Stomach (tissue), 4 donors: ENCODE measurements at regions not wholly inside any gene's neighbourhood (a gene's known extent, or its start where the extent isn't known, plus 50 kb on each side); places are given as distances from the start of the nearest gene placed in this dataset.
"Not testable (repeated sequence)": the region's sequence is repeated elsewhere in the genome, so short reads cannot be mapped to it uniquely, and the experiment has no call there.

Experiments
- EP300 ChIP-seq: sonication (generic); formaldehyde crosslinking; IDR thresholded peaks from one replicate; pipeline ENCODE4 v1.6.1; 2017; ENCODE audit warnings: antibody characterized with exemption
- POLR2A ChIP-seq, 4 donors: fragments of 450-650 bp; IDR thresholded peaks; one replicate each; pipeline ENCODE4 v1.6.1; 2016; ENCODE audit warnings: antibody characterized with exemption in 4 of 4, control low read depth in 2 of 4, mild to moderate bottlenecking in 1 of 4, moderate library complexity in 1 of 4
- POLR2AphosphoS5 ChIP-seq, 3 donors: sonication (generic); formaldehyde crosslinking; IDR thresholded peaks; one replicate each; pipeline ENCODE4 v1.6.1; 2016; ENCODE audit warnings: antibody characterized with exemption in 3 of 3
- TF ChIP-seq, protein P1 (sequence below), 7 experiments: fragments of 450-650 bp in 4 of 7; fragments of 200-600 bp in 3 of 7; sonication (generic) in 3 of 7; IDR thresholded peaks; one replicate each; pipeline ENCODE4 v1.5.1; 2016 to 2019; ENCODE audit warnings: antibody characterized with exemption in 7 of 7, control low read depth in 2 of 7, mild to moderate bottlenecking in 1 of 7

DNA sequence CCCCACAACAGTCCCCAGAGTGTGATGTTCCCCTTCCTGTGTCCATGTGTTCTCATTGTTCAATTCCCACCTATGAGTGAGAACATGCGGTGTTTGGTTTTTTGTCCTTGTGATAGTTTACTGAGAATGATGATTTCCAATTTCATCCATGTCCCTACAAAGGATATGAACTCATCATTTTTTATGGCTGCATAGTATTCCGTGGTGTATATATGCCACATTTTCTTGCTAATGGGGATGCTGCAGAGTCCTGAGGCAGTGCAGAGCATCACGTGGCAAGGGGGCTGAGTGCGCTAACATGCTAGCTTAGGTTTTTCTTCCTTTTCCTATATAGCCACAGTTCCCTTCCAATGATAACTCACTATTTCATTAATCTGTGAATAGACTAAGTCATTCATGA lies 127.5 kb upstream of the PMCH start:
- not testable (repeated sequence) for TF ChIP-seq POLR2A (IDR thresholded peaks at IDR 0.05); EP300; POLR2AphosphoS5 (IDR thresholded peaks at IDR 0.05)
- TF ChIP-seq, protein P1, sequence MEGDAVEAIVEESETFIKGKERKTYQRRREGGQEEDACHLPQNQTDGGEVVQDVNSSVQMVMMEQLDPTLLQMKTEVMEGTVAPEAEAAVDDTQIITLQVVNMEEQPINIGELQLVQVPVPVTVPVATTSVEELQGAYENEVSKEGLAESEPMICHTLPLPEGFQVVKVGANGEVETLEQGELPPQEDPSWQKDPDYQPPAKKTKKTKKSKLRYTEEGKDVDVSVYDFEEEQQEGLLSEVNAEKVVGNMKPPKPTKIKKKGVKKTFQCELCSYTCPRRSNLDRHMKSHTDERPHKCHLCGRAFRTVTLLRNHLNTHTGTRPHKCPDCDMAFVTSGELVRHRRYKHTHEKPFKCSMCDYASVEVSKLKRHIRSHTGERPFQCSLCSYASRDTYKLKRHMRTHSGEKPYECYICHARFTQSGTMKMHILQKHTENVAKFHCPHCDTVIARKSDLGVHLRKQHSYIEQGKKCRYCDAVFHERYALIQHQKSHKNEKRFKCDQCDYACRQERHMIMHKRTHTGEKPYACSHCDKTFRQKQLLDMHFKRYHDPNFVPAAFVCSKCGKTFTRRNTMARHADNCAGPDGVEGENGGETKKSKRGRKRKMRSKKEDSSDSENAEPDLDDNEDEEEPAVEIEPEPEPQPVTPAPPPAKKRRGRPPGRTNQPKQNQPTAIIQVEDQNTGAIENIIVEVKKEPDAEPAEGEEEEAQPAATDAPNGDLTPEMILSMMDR (IDR thresholded peaks at IDR 0.05) = not testable (repeated sequence)
